Esophagus (tissue), 2 donors: ENCODE measurements at regions not wholly inside any gene's neighbourhood (a gene's known extent, or its start where the extent isn't known, plus 50 kb on each side); places are given as distances from the start of the nearest gene placed in this dataset.
"Not testable (repeated sequence)": the region's sequence is repeated elsewhere in the genome, so short reads cannot be mapped to it uniquely, and the experiment has no call there.

Source experiments
- H3K27ac ChIP-seq, 2 donors: one replicate each; pipeline ENCODE4 v1.5.1; 2013; ENCODE audit warnings: low read depth in 2 of 2, mild to moderate bottlenecking in 2 of 2, inconsistent platforms in 1 of 2, low read length in 1 of 2, moderate library complexity in 1 of 2
- H3K27me3 ChIP-seq, 2 donors: one replicate each; pipeline ENCODE4 v1.6.1; 2013; ENCODE audit warnings: low read length in 2 of 2, control low read depth in 1 of 2, mild to moderate bottlenecking in 1 of 2; ENCODE audit not compliant: insufficient read depth in 2 of 2, control insufficient read depth in 1 of 2
- H3K36me3 ChIP-seq, 2 donors: one replicate each; pipeline ENCODE4 v1.6.1; 2013; ENCODE audit warnings: low read length in 1 of 2; ENCODE audit not compliant: control insufficient read depth in 2 of 2, insufficient read depth in 2 of 2
- H3K4me1 ChIP-seq, 2 donors: one replicate each; pipeline ENCODE4 v1.6.1; 2013; ENCODE audit warnings: low read length in 1 of 2; ENCODE audit not compliant: control insufficient read depth in 2 of 2, insufficient read depth in 2 of 2
- H3K4me3 ChIP-seq, 2 donors: one replicate each; pipeline ENCODE4 v1.5.1; 2013; ENCODE audit warnings: low read length in 2 of 2, mild to moderate bottlenecking in 2 of 2, low read depth in 1 of 2, moderate library complexity in 1 of 2
- H3K9me3 ChIP-seq, 2 donors: one replicate each; pipeline ENCODE4 v1.6.1; 2013; ENCODE audit warnings: mild to moderate bottlenecking in 2 of 2, low read depth in 1 of 2, low read length in 1 of 2, moderate library complexity in 1 of 2; ENCODE audit not compliant: control insufficient read depth in 2 of 2, insufficient read depth in 1 of 2
- WGBS, 2 donors: extraction: QIAGEN DNeasy Blood & Tissue Kit; methylation state at CpG; one replicate each; pipeline ENCODE4 v1.1.7; 2013; 5-methylcytosine and 5-hydroxymethylcytosine counted together
- donor health status: healthy with polysubstance abuse.
- donor health status: Bipolar disorder and iron deficiency.

- H3K27ac ChIP-seq, result no peak overlapping the region
- H3K4me1 ChIP-seq, result peaks cover 0 to 8% of the 10 kb centered on the region in 2 donors
- WGBS, 2 donors, result 87 to 91% methylated on average over 2 of the region's 2 CpGs
These were observed 100.1 kb upstream of the TRIB2 start for GRCh38 chr2:12616456-12617156.

GRCh38 chr2:12617366-12617765, 99.4 kb upstream of the TRIB2 start:
- no peaks in the 10 kb centered on the region for H3K9me3 ChIP-seq
- no peaks in the 10 kb centered on the region for H3K36me3 ChIP-seq
- no peak overlapping the region for H3K4me3 ChIP-seq
- H3K4me1 ChIP-seq, result peaks cover 0 to 8% of the 10 kb centered on the region in 2 donors
- WGBS, 2 donors, result 83 to 85% methylated on average over 3 of the region's 3 CpGs
- H3K27me3 ChIP-seq, result no peaks in the 10 kb centered on the region
- H3K27ac ChIP-seq, result no peak overlapping the region

More at GRCh38 chr2:12616456-12617156, 100.1 kb upstream of the TRIB2 start:
- Histone ChIP-seq H3K9me3 (no peaks in the 10 kb centered on the region), H3K27me3 (no peaks in the 10 kb centered on the region), H3K36me3 (no peaks in the 10 kb centered on the region), H3K4me3 (no peak overlapping the region)

- Histone ChIP-seq H3K27ac (no peak overlapping the region), H3K9me3 (no peaks in the 10 kb centered on the region), H3K36me3 (no peaks in the 10 kb centered on the region), H3K4me3 (no peak overlapping the region), H3K27me3 (no peaks in the 10 kb centered on the region), H3K4me1 (peaks cover 0 to 8% of the 10 kb centered on the region in 2 donors)
- WGBS, 2 donors, result 66 to 70% methylated on average over 2 of the region's 2 CpGs
These were observed 98.9 kb upstream of the TRIB2 start for GRCh38 chr2:12617853-12618252.

- Histone ChIP-seq H3K27ac (no peak overlapping the region), H3K9me3 (no peaks in the 10 kb centered on the region), H3K27me3 (no peaks in the 10 kb centered on the region), H3K4me3 (no peak overlapping the region), H3K36me3 (no peaks in the 10 kb centered on the region), H3K4me1 (peaks cover 0 to 6% of the 10 kb centered on the region in 2 donors)
These were observed 98.2 kb upstream of the TRIB2 start for GRCh38 chr2:12618576-12618975.

- 35 to 43% methylated on average over 3 of the region's 3 CpGs for WGBS, 2 donors
- Histone ChIP-seq H3K4me1 (peaks cover 0 to 6% of the 10 kb centered on the region in 2 donors), H3K4me3 (no peak overlapping the region), H3K27me3 (no peaks in the 10 kb centered on the region), H3K27ac (no peak overlapping the region), H3K36me3 (no peaks in the 10 kb centered on the region), H3K9me3 (no peaks in the 10 kb centered on the region)
These were observed 96.8 kb upstream of the TRIB2 start for GRCh38 chr2:12619975-12620374.

GRCh38 chr2:12620759-12621158, 96.0 kb upstream of the TRIB2 start:
- H3K4me1 ChIP-seq, result peaks cover 0 to 6% of the 10 kb centered on the region in 2 donors
- no peaks in the 10 kb centered on the region for H3K9me3 ChIP-seq
- H3K4me3 ChIP-seq, result no peak overlapping the region
- 93 to 97% methylated on average over 2 of the region's 2 CpGs for WGBS, 2 donors
- H3K27ac ChIP-seq, result no peak overlapping the region
- no peaks in the 10 kb centered on the region for H3K27me3 ChIP-seq
- no peaks in the 10 kb centered on the region for H3K36me3 ChIP-seq

- H3K36me3 ChIP-seq, result no peaks in the 10 kb centered on the region
- no peaks in the 10 kb centered on the region for H3K27me3 ChIP-seq
- H3K27ac ChIP-seq, result no peak overlapping the region
- no peak overlapping the region for H3K4me3 ChIP-seq
- 79 to 80% methylated on average over 1 of the region's 1 CpG for WGBS, 2 donors
- H3K4me1 ChIP-seq, result peaks cover 0 to 6% of the 10 kb centered on the region in 2 donors
- no peaks in the 10 kb centered on the region for H3K9me3 ChIP-seq
These were observed 93.7 kb upstream of the TRIB2 start for GRCh38 chr2:12623051-12623450.

GRCh38 chr2:12624384-12624783, 92.4 kb upstream of the TRIB2 start:
- no peak overlapping the region for H3K27ac ChIP-seq

GRCh38 chr2:12624905-12625598, 91.7 kb upstream of the TRIB2 start:
- no peaks in the 10 kb centered on the region for H3K27me3 ChIP-seq
- H3K4me1 ChIP-seq, result peaks cover 0 to 3% of the 10 kb centered on the region in 2 donors
- 84 to 86% methylated on average over 5 of the region's 5 CpGs for WGBS, 2 donors
- no peaks in the 10 kb centered on the region for H3K36me3 ChIP-seq
- H3K4me3 ChIP-seq, result no peak overlapping the region
- H3K9me3 ChIP-seq, result no peaks in the 10 kb centered on the region
- no peak overlapping the region for H3K27ac ChIP-seq

More at GRCh38 chr2:12624384-12624783, 92.4 kb upstream of the TRIB2 start:
- Histone ChIP-seq H3K9me3 (no peaks in the 10 kb centered on the region), H3K36me3 (no peaks in the 10 kb centered on the region), H3K27me3 (no peaks in the 10 kb centered on the region), H3K4me3 (no peak overlapping the region), H3K4me1 (peaks cover 0 to 6% of the 10 kb centered on the region in 2 donors)
- 86 to 93% methylated on average over 6 of the region's 6 CpGs for WGBS, 2 donors

GRCh38 chr2:12628541-12628940, 88.2 kb upstream of the TRIB2 start:
- H3K9me3 ChIP-seq, H3K4me3 ChIP-seq, H3K27me3 ChIP-seq, H3K27ac ChIP-seq, H3K36me3 ChIP-seq, H3K4me1 ChIP-seq: not testable (repeated sequence)
- 83 to 93% methylated on average over 8 of the region's 8 CpGs for WGBS, 2 donors
